Lower leg skin (tissue), 4 donors: ENCODE measurements at regions not wholly inside any gene's neighbourhood (a gene's known extent, or its start where the extent isn't known, plus 50 kb on each side); places are given as distances from the start of the nearest gene placed in this dataset.

Source experiments
- DNase-seq, 2 donors: peaks; one replicate each; pipeline ENCODE4 v3.0.0-alpha.2; 2019; ENCODE audit warnings: low spot score in 2 of 2
- H3K4me3 ChIP-seq: fragments of 200-600 bp; sonication (generic); 2 replicates; pipeline ENCODE4 v1.5.1; 2017; ENCODE audit warnings: mild to moderate bottlenecking, low read depth; ENCODE audit not compliant: poor library complexity, severe bottlenecking
- POLR2A ChIP-seq, 2 donors: fragments of 450-650 bp; IDR thresholded peaks; one replicate each; pipeline ENCODE4 v1.6.1; 2016 to 2017; ENCODE audit warnings: antibody characterized with exemption in 2 of 2, mild to moderate bottlenecking in 1 of 2, moderate library complexity in 1 of 2
- WGBS, 2 donors: methylation state at CpG; one replicate each; pipeline ENCODE4 v1.1.5; 2018; 5-methylcytosine and 5-hydroxymethylcytosine counted together
- intact Hi-C: fragments of 100-400 bp; cut with DNase I; formaldehyde crosslinking; loops from one replicate; pipeline ENCODE4 v1.15.0; 2023; ENCODE audit warnings: low total_unique reads
- TF ChIP-seq, protein P1 (sequence below), 3 donors: fragments of 450-650 bp; IDR thresholded peaks; one replicate each; pipeline ENCODE4 v1.5.1; 2016; ENCODE audit warnings: antibody characterized with exemption in 3 of 3, mild to moderate bottlenecking in 3 of 3, moderate library complexity in 2 of 3

DNA sequence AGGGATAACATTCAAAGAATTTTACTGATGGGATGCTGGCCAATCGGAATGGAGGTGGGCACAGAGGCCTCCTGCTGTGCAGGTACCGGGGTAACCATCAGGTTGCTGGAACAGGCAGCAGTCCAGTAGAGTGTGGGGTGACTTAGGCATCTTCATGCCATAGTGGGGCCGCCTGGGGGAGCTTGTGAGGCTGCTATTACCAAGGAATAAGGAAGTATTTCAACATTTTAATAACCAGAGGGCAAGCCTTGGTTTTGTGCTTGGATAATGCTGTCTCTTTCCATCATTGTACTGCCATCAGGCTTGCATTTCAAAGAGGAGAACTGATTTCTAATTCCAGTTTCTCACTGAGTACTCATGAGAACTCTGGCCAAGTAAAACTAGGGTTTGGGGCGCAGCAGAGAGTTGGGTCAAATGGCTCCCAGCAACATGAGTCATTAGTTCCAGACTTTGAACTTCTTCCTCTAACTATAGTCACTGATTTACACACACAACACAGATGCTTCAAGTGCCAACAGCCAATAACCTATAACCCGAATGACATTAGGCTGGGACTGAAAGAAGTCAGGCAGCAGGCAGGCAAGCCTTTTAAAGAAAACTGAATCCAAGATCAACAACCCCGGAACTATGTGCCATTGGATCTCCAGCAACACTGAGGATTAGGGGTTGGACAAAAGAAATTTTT is 56.1 kb upstream of the FHL2 start:
- WGBS, 2 donors = 34 to 49% methylated on average over 6 of the region's 6 CpGs
- H3K4me3 ChIP-seq = no peak overlapping the region
- DNase-seq = no peak
- TF ChIP-seq POLR2A (IDR thresholded peaks at IDR 0.05) = no peak
- TF ChIP-seq, protein P1, sequence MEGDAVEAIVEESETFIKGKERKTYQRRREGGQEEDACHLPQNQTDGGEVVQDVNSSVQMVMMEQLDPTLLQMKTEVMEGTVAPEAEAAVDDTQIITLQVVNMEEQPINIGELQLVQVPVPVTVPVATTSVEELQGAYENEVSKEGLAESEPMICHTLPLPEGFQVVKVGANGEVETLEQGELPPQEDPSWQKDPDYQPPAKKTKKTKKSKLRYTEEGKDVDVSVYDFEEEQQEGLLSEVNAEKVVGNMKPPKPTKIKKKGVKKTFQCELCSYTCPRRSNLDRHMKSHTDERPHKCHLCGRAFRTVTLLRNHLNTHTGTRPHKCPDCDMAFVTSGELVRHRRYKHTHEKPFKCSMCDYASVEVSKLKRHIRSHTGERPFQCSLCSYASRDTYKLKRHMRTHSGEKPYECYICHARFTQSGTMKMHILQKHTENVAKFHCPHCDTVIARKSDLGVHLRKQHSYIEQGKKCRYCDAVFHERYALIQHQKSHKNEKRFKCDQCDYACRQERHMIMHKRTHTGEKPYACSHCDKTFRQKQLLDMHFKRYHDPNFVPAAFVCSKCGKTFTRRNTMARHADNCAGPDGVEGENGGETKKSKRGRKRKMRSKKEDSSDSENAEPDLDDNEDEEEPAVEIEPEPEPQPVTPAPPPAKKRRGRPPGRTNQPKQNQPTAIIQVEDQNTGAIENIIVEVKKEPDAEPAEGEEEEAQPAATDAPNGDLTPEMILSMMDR (IDR thresholded peaks at IDR 0.05) = no peak
- intact Hi-C loops = no loop called here

DNA sequence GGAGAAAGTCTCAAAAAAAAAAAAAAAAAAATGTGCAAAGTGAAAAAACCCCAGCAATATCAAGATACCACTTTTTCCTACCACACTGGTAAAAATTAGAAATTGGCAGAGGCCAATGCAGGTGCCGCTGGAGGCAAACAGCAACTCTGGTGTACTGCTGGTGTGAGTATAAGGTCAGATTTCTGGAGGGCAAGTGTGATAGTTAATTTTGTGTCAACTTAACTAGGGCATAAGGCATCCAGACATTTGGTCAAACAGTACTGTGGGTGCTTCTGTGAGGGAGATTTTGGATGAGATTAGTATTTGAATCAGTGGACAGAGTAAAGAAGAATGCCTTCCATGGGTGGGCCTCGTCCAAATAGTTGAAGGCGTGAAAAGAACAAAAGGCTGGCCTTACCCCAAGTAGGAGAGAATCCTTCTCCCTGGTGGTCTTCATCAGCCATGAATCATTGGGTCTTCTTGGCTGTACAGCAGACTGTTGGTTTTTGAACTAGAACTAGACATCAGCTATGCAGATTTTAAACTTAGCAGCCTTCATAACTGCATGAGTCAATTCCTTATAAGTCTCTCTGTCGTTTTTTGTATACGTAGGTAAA is 52.8 kb upstream of the FHL2 start:
- DNase-seq = no peak
- intact Hi-C loops = no loop called here
- WGBS, 2 donors = 63 to 77% methylated on average over 5 of the region's 5 CpGs
- H3K4me3 ChIP-seq = no peak overlapping the region
- TF ChIP-seq, protein P1 (IDR thresholded peaks at IDR 0.05) = no peak
- TF ChIP-seq POLR2A (IDR thresholded peaks at IDR 0.05) = no peak

DNA sequence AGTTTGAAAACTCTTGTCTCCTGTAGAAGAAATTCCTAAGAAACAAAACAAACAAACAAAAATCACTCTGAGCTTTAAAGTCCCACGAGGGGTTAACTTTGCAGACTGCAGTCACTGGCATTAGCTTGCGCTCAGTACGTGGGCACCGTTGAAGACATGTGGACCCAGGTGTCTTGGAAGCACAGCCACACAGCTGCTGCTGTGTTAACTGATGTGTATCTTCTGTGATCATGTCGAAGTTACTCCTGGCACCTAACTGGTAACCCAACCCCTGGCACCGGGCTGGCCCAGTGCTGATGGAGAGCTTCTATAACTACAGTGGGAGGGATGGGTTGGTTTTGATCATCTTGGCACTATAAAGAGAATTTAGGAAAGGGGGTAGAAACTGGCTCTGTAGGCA is 51.6 kb upstream of the FHL2 start:
- intact Hi-C loops = no loop called here
- no peak overlapping the region for H3K4me3 ChIP-seq
- DNase-seq = no peak
- WGBS, 2 donors = 36 to 46% methylated on average over 6 of the region's 6 CpGs
- no peak for TF ChIP-seq POLR2A (IDR thresholded peaks at IDR 0.05)
- TF ChIP-seq, protein P1 (IDR thresholded peaks at IDR 0.05) = no peak

DNA sequence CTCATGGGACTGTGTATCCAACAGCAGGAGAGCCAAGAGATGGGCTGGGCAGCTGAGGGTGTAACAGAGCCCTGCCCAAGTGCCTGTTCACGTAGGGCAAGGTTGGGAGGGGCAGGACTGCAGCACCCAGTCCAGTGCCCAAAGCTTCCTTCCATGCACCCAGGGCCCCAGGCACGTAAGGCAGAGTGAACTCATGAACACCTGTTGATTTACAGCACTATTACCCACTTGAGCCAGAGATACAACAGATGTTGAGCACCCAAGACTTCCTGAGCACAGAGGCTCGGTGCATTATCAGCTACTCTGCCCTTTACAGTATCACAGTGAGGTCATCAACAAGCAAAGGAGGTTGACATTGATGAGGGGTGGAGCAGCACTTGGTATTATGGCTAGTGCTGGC is 50.2 kb upstream of the FHL2 start:
- intact Hi-C loops = no loop called here
- no peak for DNase-seq
- WGBS, 2 donors = 38 to 39% methylated on average over 3 of the region's 3 CpGs
- TF ChIP-seq POLR2A (IDR thresholded peaks at IDR 0.05) = no peak
- TF ChIP-seq, protein P1 (IDR thresholded peaks at IDR 0.05) = no peak
- H3K4me3 ChIP-seq = no peak overlapping the region
